GM18507 (cell line): ENCODE measurements at regions not wholly inside any gene's neighbourhood (a gene's known extent, or its start where the extent isn't known, plus 50 kb on each side); places are given as distances from the start of the nearest gene placed in this dataset.
A peak's percentile ranks its signal among the peaks of the same experiment; 100 is the strongest.

ENCODE experiments used
- DNase-seq: peaks from one replicate; pipeline ENCODE4 v3.0.0; 2011; ENCODE audit warnings: low read depth; ENCODE audit not compliant: insufficient read length; ENCODE audit errors: extremely low spot score
- FAIRE-seq: peaks from 2 replicates; lab custom pipeline; 2011; peaks lifted over from hg19 to GRCh38; lab: Jason Lieb, UNC

GRCh38 chr3:176514297-176514696 lies 683.0 kb downstream of the TBL1XR1 start:
- FAIRE-seq, result no peak
- no peak for DNase-seq

- no peak for FAIRE-seq
- DNase-seq, result no peak
These were observed 683.7 kb downstream of the TBL1XR1 start for GRCh38 chr3:176513604-176514003.

- FAIRE-seq (no peak), DNase-seq (no peak)
These were observed 685.2 kb downstream of the TBL1XR1 start for GRCh38 chr3:176512037-176512436.

- no peak for DNase-seq
- FAIRE-seq, result no peak
These were observed 687.2 kb downstream of the TBL1XR1 start for GRCh38 chr3:176510097-176510496.

GRCh38 chr3:176505878-176506621 lies 691.2 kb downstream of the TBL1XR1 start:
- DNase-seq (no peak), FAIRE-seq (no peak)

GRCh38 chr3:176491084-176491483 lies 706.2 kb downstream of the TBL1XR1 start:
- FAIRE-seq, result no peak

GRCh38 chr3:176490357-176490756 lies 706.9 kb downstream of the TBL1XR1 start:
- FAIRE-seq (peak; percentile 50), DNase-seq (no peak)

More at GRCh38 chr3:176491084-176491483, 706.2 kb downstream of the TBL1XR1 start:
- no peak for DNase-seq

GRCh38 chr3:176479248-176479647 lies 718.0 kb downstream of the TBL1XR1 start:
- FAIRE-seq (no peak), DNase-seq (no peak)

GRCh38 chr3:176469694-176470205 lies 727.5 kb downstream of the TBL1XR1 start:
- no peak for FAIRE-seq
- DNase-seq, result no peak

GRCh38 chr3:176463610-176464009 lies 733.7 kb downstream of the TBL1XR1 start:
- no peak for DNase-seq
- FAIRE-seq, result no peak

- FAIRE-seq, result no peak
- DNase-seq, result no peak
These were observed 749.9 kb downstream of the TBL1XR1 start for GRCh38 chr3:176447369-176447768.

- no peak for DNase-seq
- no peak for FAIRE-seq
These were observed 755.0 kb downstream of the TBL1XR1 start for GRCh38 chr3:176442326-176442725.

- no peak for DNase-seq
- FAIRE-seq, result no peak
These were observed 757.6 kb downstream of the TBL1XR1 start for GRCh38 chr3:176439729-176440128.

- DNase-seq, result no peak
- no peak for FAIRE-seq
These were observed 765.3 kb downstream of the TBL1XR1 start for GRCh38 chr3:176431991-176432390.

GRCh38 chr3:176431038-176431418 lies 766.3 kb downstream of the TBL1XR1 start:
- DNase-seq (no peak), FAIRE-seq (no peak)

GRCh38 chr3:176430244-176431037 lies 766.8 kb downstream of the TBL1XR1 start:
- DNase-seq, result no peak
- no peak for FAIRE-seq

- no peak for FAIRE-seq
- DNase-seq, result no peak
These were observed 768.7 kb downstream of the TBL1XR1 start for GRCh38 chr3:176428552-176428951.

GRCh38 chr3:176426371-176426770 lies 770.9 kb downstream of the TBL1XR1 start:
- DNase-seq (no peak), FAIRE-seq (no peak)

GRCh38 chr3:176416870-176417269 lies 780.4 kb downstream of the TBL1XR1 start:
- FAIRE-seq (no peak), DNase-seq (no peak)

- FAIRE-seq, result no peak
- no peak for DNase-seq
These were observed 781.5 kb downstream of the TBL1XR1 start for GRCh38 chr3:176415661-176416295.
